Panc1 (cell line): ENCODE measurements at regions not wholly inside any gene's neighbourhood (a gene's known extent, or its start where the extent isn't known, plus 50 kb on each side); places are given as distances from the start of the nearest gene placed in this dataset.

ENCODE experiments used
- CTCF ChIP-seq: fragments of 450-650 bp; IDR thresholded peaks from 2 replicates; pipeline ENCODE4 v1.5.1; 2017; ENCODE audit warnings: mild to moderate bottlenecking
- POLR2AphosphoS5 ChIP-seq: IDR thresholded peaks from 2 replicates; pipeline ENCODE4 v1.6.1; 2012; ENCODE audit warnings: mild to moderate bottlenecking, low read depth, low read length, moderate library complexity

GRCh38 chr19:28691683-28692082 is 521.3 kb downstream of the UQCRFS1 start:
- TF ChIP-seq POLR2AphosphoS5: no peak
- TF ChIP-seq CTCF: no peak
